ENCODE measurements at regions not wholly inside any gene's neighbourhood (a gene's known extent, or its start where the extent isn't known, plus 50 kb on each side); places are given as distances from the start of the nearest gene placed in this dataset.

- no peak for DNase-seq (ENCODE audit: low read depth, low spot score)
Observed at GRCh38 chr7:13288516-13288915, 601.1 kb downstream of the ARL4A start.

DNA sequence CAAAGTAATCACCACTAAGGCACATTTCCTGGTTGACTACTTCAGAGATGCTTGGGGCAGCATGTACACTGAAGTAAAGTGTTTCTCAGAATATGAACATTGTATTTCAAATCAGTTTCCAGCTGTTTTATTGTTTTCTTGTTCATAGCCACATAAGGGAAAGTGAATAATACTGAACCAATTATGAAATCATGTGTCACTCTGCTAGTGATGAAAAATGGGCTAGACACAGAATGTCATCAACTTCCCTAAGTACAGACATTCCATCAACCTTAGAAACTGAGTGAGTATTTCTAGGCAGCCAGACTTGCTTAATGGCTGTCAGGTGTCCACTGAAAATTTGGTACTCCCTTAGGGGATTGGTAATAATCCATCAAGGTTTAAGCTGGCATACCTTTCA lies 603.5 kb downstream of the ARL4A start:
- DNase-seq (ENCODE audit: low read depth, low spot score): no peak

DNA sequence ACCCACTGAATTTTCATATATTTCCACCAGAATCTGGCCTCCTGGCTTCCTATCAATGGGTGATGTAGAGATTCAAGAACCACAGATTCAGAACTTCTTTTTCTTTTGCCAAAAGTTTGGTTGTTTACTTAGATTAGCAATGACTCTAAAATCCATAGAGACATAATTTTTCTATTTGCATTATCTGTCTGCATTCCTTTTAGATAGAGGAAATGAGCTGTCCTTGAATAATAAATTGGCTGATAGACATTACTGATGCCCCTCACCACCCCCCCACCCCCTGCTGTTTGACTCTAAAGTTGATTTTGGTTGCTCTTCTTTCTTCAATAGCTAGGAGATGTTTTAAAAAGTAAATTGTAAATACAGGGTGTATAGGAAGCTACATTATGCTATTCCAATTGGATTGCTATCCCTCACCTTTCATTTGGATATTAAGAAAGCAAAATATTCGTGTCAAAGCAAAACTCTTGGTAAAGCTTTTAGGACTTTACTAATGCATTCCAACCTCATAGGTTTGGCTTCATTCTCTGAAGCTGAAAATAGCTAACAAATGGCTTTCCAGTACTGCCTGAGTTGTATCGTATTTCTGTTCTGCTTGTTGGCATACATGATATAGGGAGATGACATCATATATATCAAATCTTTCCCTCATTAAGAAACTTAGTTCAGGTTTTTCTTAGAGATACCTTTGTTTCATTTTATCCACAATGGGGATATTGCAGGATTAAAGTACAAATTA lies 606.0 kb downstream of the ARL4A start:
- no peak for DNase-seq (ENCODE audit: low read depth, low spot score)

DNA sequence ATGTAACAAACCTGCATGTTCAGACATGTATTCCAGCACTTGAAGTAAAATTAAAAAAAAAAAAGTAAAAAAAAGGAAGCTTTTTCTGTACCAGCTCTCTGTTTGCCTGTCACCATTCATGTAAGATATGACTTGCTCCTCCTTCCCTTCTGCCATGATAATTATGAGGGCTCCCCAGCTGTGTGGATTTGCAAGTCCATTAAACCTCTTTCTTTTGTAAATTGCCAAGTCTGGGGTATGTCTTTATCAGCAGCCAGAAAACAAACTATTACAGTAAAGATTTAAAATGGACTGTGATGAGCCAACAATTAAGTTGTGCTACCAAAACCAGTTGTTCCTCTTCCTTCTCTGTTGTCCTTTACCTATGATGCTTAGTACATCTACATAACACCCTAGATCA lies 619.6 kb downstream of the ARL4A start:
- no peak for DNase-seq (ENCODE audit: low read depth, low spot score)

- DNase-seq (ENCODE audit: low read depth, low spot score): no peak
Observed at GRCh38 chr7:13308423-13308822, 621.0 kb downstream of the ARL4A start.

- DNase-seq (ENCODE audit: low read depth, low spot score): no peak
Observed at GRCh38 chr7:13309535-13309934, 622.1 kb downstream of the ARL4A start.

DNA sequence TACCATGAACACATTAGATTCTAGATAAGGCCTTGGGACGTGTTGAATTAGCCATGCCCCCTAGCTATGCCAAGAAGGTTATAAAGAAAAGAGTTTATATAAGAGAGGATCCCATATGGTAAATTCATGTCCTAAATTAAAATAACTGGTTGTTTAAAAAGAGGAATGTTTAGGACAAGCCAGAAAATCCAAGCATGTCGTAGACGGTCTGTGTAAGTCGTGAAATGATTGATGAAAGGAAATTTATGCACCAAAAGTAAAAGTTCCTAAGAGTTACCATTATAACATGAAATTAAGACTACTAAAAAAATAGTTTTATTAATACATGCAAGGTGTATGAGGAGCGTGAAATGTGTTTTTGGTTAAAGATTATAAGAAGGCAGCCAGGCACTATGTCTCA lies 624.9 kb downstream of the ARL4A start:
- no peak for DNase-seq (ENCODE audit: low read depth, low spot score)

- no peak for DNase-seq (ENCODE audit: low read depth, low spot score)
Observed at GRCh38 chr7:13320333-13320732, 632.9 kb downstream of the ARL4A start.

- no peak for DNase-seq (ENCODE audit: low read depth, low spot score)
Observed at GRCh38 chr7:13321316-13321715, 633.9 kb downstream of the ARL4A start.

DNA sequence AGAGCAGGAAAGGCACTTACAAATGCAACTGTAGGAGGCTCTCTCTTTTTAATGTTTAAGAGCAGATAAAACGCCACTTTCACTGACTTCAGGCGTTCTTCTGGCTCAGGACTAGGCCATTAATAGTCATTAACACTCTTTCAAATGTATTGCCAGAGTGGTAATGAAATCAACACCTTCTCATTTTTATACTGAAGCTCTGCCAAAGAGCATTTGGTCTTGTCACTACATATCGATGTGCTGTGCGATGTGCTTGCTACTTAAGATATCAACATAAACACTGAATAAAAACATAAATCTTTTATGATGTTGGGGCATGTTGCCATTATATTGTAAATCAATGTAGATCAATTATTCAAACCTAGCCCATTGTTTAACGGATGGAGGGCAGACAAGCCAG lies 634.7 kb downstream of the ARL4A start:
- no peak for DNase-seq (ENCODE audit: low read depth, low spot score)

GRCh38 chr7:13327669-13328068 lies 640.2 kb downstream of the ARL4A start:
- no peak for DNase-seq (ENCODE audit: low read depth, low spot score)

DNA sequence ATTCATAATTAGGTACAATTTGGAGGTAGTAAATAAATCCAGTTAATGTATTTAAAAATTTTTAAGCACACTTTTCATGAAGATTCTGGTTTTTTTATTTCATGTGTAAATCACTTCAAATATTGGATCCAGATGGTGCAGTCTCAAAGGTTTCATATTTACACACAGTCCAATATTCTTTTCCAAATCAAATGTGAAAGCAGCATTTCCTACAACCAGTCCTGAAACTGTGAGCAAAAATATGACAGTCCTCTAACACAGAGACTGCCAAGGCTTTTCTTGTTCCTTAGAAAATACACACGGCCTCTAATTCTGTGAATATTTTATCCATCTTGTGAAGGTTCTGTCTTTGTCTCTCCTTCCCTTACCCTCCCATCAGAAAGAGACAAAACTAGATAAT lies 645.9 kb downstream of the ARL4A start:
- no peak for DNase-seq (ENCODE audit: low read depth, low spot score)

DNA sequence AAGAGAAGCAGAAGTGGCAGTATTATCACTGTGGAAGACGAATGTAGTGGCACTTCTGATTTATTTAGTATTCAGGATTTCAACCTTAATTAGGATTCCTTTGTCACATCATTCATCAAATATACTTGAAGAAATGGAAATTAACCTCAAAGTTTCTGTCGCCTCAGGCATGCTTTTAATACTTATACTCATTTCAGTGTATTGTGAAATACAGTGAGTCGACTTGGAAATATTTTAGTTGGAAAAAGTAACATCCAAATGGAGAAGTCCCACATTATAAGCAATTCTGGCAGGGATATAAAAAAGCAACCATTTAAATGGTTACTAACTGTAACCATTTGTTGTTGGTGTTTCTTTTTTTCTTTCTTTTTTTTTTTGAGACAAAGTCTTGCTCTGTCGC lies 648.8 kb downstream of the ARL4A start:
- no peak for DNase-seq (ENCODE audit: low read depth, low spot score)

DNA sequence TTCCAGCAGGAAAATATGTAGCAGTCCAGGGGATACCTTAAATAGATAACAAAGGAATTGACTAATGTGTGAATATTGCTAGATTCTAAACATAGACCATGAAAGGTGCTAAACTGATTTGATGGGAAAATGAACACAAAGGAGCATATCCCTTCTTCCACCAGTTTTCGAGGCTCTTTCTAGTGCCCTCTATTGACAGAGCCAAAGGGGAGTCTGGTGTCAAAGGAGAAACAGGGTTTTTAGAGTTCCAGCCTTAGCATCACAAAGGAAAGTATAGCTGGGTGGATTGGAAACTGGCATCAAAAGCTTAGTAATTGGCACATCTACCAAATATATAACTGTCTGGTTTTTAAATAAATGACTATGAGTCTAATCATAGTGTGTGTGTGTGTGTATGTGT lies 636.8 kb downstream of the ETV1 start:
- DNase-seq (ENCODE audit: low read depth, low spot score): no peak

GRCh38 chr7:13359656-13360055 lies 629.8 kb downstream of the ETV1 start:
- no peak for DNase-seq (ENCODE audit: low read depth, low spot score)

- DNase-seq (ENCODE audit: low read depth, low spot score): no peak
Observed at GRCh38 chr7:13386741-13387140, 602.7 kb downstream of the ETV1 start.

- DNase-seq (ENCODE audit: low read depth, low spot score): no peak
Observed at GRCh38 chr7:13407911-13408310, 581.6 kb downstream of the ETV1 start.

GRCh38 chr7:13411151-13411550 lies 578.3 kb downstream of the ETV1 start:
- no peak for DNase-seq (ENCODE audit: low read depth, low spot score)

GRCh38 chr7:13411636-13412035 lies 577.8 kb downstream of the ETV1 start:
- no peak for DNase-seq (ENCODE audit: low read depth, low spot score)

DNA sequence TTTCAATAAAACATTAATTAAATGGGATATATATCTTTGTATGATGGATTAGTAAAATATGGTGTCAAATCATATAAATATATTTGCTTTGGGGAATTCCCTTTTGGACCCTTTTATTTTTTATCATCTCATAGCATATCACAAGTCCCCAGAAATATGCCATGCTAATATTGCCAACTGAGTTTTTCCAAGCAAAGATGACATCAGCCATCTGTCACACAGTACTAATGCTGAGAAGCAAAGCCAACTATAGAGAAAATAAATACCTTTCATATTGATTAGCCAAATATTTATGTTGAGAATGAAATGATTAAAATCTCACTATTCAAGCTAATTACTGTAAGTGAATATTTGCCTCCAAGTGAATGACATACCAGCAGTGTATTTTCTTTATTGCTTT lies 575.3 kb downstream of the ETV1 start:
- DNase-seq (ENCODE audit: low read depth, low spot score): no peak

DNA sequence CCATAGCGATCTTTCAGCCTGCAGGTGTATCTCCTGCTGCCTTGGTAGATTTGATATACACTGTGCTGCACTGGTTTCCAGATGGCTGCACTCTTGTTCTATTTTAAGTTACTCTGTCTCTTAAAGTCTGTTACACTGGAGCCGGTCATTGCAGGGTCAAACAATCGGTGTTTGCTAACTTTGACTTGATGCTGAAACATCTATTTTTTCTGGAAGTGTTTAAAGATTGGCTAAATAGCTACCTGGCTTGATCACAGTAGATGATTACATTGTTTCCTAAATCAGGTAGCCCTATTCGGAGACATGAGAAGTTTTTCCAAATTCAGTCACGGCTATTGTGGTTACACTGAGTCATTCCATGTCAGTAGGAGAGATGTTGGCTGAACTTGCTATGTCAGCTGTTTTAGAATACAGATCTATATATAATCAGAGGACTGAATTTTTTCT lies 574.8 kb downstream of the ETV1 start:
- no peak for DNase-seq (ENCODE audit: low read depth, low spot score)

DNA sequence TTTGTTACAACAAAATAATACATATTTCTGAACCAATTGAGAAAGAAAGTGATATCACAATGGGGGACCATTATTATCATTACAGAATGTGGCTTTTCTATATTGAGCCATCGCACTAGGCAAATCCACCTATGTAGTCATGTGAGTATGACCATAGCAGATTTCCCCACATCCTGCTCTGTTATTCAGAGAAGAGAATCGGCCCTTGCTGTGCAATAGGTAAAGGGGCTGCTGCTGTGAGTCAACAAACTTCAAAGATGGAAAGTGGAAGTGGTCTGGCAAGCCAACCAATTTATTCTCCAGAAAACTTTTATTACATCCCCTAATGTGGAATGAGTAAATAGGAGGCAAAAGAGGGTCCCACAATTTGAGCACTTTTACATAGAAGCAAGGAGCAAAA lies 573.4 kb downstream of the ETV1 start:
- DNase-seq (ENCODE audit: low read depth, low spot score): no peak

GRCh38 chr7:13416544-13416943 lies 572.9 kb downstream of the ETV1 start:
- no peak for DNase-seq (ENCODE audit: low read depth, low spot score)

GRCh38 chr7:13420726-13421125 lies 568.7 kb downstream of the ETV1 start:
- DNase-seq (ENCODE audit: low read depth, low spot score): no peak

All from pulmonary artery endothelial cell (primary cell).